Fibroblast of gingiva (primary cell): ENCODE measurements at regions not wholly inside any gene's neighbourhood (a gene's known extent, or its start where the extent isn't known, plus 50 kb on each side); places are given as distances from the start of the nearest gene placed in this dataset.
"Not testable (repeated sequence)": the region's sequence is repeated elsewhere in the genome, so short reads cannot be mapped to it uniquely, and the experiment has no call there.

Experiments
- DNase-seq: peaks from one replicate; pipeline ENCODE4 v3.0.0-alpha.2; 2011; ENCODE audit warnings: low read depth

GRCh38 chr6:85192186-85192585, 257.7 kb upstream of the NT5E start:
- peak; percentile 64 for DNase-seq

- DNase-seq, result peak; percentile 52
Measured at GRCh38 chr6:85191656-85192055, 258.2 kb upstream of the NT5E start.

- DNase-seq, result peak; percentile 71
Measured at GRCh38 chr6:85186546-85187175, 263.2 kb upstream of the NT5E start.

DNA sequence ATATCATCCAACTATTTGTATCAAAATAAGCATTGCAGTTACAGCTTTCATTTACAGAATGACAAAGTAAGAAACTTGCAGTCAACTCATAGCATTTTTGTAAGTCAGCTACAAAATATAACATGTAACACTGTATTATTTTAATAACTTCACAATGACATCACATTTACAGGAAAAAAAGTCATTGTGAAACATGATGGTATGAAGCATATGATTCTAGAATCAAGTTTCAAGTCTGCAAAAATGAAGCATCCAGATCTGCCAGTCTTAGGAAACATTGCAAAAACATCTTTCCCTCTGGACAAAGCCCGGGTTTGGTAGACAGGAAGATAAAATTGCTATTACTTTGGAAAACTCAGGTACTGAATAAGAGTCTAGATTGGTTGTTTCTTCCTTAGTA, 263.9 kb upstream of the NT5E start:
- DNase-seq, result peak; percentile 89

DNA sequence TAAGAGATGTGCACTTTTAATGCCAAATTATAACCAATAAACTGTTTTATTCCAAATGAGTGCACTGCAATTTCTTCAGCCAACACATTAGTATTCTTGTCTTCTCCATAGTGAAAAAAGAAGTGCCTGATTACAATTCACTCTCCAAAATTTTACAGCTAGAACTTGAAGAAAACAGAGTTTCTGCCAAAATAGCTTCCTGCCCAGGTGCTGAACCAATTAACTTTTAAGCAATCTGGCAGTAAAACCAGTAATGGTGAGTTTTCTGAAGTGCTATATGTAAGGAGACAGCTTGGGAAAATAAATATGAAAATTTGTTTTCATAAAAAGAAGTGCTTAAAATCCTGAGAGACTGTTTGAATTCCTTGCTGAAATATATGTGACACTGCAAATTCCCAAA, 266.0 kb upstream of the NT5E start:
- DNase-seq, result no peak

DNA sequence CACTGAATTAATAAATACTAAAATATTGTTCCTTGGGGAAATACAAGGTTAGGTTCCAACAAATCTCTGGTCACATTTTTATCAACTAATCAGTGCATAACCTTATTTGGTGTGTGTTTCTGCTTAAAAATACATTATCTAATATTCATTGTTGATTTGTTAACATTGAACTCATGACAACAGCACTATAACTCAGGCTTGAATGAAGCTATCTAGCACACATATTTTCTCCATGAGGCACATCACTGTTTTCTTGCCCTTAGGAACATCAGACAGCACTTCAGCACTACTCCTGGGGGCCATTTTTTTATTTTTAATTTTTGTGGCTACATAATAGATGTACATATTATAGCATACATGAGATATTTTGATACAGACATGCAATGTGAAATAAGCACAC, 277.2 kb upstream of the NT5E start:
- no peak for DNase-seq

DNA sequence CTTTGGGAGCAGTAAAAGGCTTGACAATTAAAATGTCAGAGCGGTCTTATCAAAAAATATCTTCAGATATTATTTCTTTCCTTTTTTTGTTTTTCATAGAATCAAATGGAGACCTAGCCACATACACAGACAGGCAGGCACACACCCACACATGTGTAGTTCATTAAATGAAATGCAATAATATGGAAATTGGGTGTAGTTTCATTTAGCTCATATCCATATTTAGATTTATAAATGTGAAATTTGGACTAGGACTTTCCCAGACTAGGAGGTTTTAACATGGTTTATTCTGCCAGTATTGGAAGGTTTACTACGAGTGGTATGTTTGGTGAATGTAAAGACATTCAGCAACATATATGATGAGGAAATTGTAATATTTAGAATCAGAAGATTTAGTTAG, 277.7 kb upstream of the NT5E start:
- no peak for DNase-seq

DNA sequence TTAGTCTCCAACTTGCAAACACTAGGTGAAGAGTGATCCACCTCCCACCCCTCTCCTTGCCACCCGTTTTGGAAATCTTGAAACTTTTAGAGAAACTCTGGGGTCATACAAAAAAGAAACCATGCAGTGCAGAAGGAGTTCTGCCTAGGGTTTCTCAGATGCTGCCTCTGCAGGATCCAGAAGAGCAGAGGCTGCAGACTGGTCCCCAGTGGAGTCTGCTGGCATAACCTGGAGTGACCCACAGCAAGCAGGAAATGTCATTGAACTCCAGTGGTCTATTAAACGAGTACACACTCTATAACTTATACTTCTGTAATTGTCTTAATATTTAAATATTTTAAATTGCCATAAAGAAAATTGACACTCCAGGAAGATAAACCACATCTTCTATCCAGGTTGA, 280.7 kb upstream of the NT5E start:
- DNase-seq, result no peak

DNA sequence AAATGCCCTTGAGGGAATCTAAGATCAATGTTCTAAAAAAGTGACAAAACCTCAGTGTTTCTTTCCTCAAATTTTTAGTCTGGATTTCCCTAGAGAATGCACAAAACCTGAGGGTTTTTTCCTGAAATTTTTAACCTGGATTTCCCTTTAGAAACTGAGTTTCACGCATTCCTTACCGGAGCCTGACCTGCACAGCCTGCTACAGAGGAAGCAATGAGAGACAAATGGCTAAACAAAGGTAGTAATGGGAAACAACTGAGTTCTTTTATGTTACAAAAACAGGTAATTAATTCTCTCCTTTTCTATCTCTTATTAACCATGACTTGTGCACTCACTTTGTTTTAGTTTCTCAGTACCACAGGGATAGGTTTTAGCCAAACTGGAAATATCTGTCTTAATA, 281.7 kb upstream of the NT5E start:
- no peak for DNase-seq

- no peak for DNase-seq
Measured at GRCh38 chr6:85166114-85166741, 283.7 kb upstream of the NT5E start.

DNA sequence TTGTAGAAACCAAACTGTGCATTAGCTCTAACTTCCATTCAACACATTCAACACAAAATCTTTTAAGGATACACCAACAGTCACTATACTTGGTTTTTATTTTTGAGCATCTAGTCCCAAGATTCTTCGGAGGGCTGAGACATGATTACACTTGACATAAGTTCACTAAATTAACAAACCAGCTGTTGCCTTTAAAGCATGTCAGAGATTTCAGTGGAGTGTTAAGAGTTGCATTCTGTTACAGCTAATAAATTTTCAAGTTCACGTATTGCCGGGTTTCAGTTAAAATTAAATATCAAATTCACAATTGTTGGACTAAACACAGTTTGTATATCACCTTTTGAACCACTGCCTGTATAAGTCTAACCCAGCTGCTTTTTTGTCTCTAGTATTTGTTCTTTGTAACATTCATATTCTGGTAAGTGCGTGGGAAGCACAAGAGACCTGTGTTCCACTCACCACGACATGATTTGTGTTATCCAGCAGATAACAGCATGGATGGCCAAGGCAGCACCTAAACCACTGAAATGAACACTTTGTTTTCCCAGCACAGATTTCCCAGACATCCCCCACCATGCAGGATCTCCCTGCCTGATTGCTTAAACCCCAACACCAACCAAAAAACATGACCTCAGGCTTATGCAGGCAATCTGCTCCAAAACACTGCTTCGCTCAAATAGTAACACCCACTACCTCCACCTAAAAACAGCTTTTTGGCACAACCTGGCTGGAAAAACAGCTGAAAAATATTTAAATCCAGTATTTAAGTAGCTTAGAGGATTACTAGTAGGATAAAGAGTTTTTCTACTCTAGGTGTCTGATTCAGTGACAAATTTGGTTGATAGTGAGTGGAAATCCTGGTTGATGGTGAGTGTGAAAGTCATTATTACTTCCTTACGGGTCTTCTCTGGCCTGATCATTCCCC, 286.5 kb upstream of the NT5E start:
- DNase-seq, result no peak

DNA sequence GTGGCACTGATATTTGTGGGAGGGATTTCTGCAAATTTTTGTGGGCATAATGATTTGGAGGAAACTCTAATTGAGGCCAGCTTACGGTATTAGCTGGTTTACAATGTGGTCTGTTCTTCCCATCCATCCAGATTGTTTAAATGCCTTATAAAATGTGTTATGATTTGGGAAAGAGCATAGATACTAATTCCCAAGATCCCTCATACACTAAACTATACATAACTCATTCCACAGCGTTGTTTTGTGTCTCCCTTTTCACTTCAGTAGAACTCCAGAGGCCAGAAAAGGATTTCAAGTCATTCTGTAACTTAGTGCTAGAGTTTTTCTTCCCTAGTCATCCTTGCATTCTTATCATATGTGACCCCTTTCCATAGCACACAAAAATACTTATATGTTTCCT, 292.6 kb upstream of the NT5E start:
- no peak for DNase-seq

DNA sequence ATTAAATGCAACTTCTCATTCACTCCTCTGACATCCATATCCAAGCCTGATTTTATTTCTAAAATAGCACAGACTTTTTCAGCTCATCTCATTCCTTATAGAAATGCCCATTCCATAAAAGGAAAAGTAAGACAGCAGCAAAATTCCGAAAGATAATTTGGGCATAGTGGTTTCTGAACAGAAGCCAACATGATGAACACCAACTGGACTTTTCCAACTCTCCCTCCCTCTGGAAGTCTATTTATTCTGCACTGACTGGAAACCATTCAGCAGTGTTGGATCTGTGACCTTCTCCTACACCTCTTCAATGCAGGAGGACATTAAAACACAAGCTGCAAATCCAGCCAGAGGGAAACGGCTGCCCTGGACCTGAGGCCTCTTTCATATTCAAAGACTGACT, 306.2 kb upstream of the NT5E start:
- DNase-seq, result no peak

DNA sequence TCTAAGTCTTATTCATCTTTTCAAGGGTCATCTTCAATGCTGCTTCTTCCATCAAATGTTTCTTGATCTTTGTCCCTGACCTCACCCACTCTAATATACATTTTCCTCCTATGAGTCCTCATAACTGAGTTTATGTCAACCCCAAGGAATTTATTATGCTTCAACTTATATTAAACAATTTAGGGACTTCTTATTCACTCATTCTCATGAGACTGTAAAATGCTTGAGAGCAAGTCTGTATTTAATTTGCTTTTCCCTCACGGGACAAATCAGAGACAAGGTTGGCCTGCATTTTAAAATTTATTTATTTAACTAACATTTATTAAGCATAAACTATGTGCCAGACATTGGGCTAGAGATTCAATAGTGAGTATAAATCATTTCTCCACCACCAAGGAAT, 312.0 kb upstream of the NT5E start:
- peak; percentile 10 for DNase-seq

GRCh38 chr6:85136310-85136709, 313.6 kb upstream of the NT5E start:
- DNase-seq, result no peak

DNA sequence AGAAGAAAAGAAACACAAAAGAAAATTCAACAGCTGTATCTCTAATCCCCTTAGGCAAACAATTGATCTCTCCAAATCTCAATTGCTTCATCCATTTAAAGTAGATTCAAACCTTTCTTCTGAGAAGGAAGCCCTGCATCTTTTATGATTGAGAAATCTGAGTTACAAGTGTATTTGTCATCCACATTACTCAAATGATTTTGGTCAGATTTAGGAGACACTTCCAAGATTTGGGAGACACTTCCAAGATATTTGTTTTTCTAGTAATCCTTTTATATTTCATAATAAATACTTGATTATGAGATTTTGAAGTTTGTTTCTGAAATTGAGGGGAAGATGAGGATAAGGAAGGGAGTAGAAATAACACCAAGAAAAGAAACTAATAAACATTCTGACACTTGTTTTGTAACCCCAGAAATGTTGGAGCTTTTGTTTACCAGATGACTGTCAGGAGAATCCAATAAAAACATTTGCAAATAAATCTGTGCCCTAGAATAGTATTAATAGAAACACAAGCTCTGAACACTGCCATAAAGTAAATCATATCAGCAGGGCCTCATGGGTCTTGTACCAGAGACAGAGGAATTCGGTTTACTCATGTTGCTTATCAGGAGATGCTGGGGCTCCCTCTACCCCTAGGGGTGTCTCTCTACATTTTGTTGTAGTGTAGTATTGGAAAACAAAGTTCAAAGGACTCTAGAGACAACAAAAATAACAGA, 314.3 kb upstream of the NT5E start:
- peak; percentile 89 for DNase-seq

DNA sequence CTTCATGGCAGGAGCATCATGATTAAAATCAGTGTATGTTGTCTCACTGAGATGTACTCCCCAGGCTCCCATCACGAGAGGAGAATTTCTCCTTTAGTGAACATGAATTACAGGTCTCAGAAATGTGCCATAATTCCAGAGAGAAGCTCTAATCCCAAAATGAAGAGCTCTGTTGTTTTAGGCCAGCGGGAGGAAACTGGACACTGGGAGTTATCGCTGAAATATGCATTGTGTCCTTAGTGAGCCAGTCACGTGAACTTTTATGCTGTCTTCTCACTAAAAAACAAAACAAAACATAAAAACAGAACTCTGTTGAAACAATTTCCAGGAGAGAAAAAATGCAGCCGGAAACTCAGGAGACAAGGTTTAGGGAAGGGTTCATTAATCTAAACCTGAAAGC, 315.7 kb upstream of the NT5E start:
- no peak for DNase-seq

DNA sequence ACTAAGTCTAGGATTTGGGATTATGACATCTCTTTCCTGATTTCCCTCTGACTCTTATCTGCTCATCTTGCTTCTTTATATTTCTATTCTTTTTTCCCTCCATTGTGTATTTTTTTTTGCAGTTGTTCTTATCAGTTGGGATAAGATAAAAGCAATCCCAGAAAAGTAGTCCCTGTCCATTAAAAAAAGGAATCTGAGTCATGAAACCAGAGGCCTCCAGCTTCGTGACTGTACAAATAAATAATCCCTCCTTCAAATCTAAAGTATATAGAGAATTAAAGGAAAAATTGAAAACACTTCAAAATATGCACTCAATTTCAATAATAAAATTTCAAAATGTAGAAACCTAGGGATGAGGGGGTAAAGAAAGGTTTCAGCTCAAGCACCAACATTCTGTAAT, 317.8 kb upstream of the NT5E start:
- DNase-seq, result no peak

- DNase-seq, result peak; percentile 57
Measured at GRCh38 chr6:85130743-85131142, 319.1 kb upstream of the NT5E start.

GRCh38 chr6:85129881-85130280, 320.0 kb upstream of the NT5E start:
- peak; percentile 67 for DNase-seq

GRCh38 chr6:85128781-85129180, 321.1 kb upstream of the NT5E start:
- no peak for DNase-seq

- DNase-seq, result not testable (repeated sequence)
Measured at GRCh38 chr6:85128256-85128655, 321.6 kb upstream of the NT5E start.
